Activated B cell treated with CpG ODN at 0.5 μM for 24 hours (primary cell): ENCODE measurements at regions not wholly inside any gene's neighbourhood (a gene's known extent, or its start where the extent isn't known, plus 50 kb on each side); places are given as distances from the start of the nearest gene placed in this dataset.
"Not testable (repeated sequence)": the region's sequence is repeated elsewhere in the genome, so short reads cannot be mapped to it uniquely, and the experiment has no call there.

Experiments
- ATAC-seq: fragments of 200-7000 bp; cut with Tn5 transposase; one replicate; pipeline ENCODE4 v1.10.0; 2021; ENCODE audit warnings: low read depth, mild to moderate bottlenecking, moderate library complexity
- CTCF ChIA-PET: fragments of 350-600 bp; sonication (Branson Sonifier 250); formaldehyde crosslinking; loops from one replicate; lab custom pipeline; 2021; ENCODE audit warnings: antibody characterized with exemption; lab: Charles Lee
- POLR2A ChIA-PET: fragments of 350-600 bp; sonication (Branson Sonifier 250); formaldehyde crosslinking; loops from one replicate; lab custom pipeline; 2021; ENCODE audit warnings: antibody characterized with exemption; lab: Charles Lee
- DNase-seq: peaks from one replicate; pipeline ENCODE4 v3.0.0; 2022
- H3K27ac Mint-ChIP-seq: one replicate; pipeline ENCODE4 v1.8.0; 2020; ENCODE audit warnings: mixed read lengths
- H3K27me3 Mint-ChIP-seq: one replicate; pipeline ENCODE4 v1.8.0; 2021; ENCODE audit warnings: mixed read lengths
- H3K36me3 Mint-ChIP-seq: one replicate; pipeline ENCODE4 v1.8.0; 2021; ENCODE audit warnings: low read depth, mixed read lengths
- H3K4me1 Mint-ChIP-seq: one replicate; pipeline ENCODE4 v1.8.0; 2021; ENCODE audit warnings: mixed read lengths
- H3K4me3 Mint-ChIP-seq: one replicate; pipeline ENCODE4 v1.8.0; 2020; ENCODE audit warnings: mild to moderate bottlenecking, mixed read lengths
- H3K9me3 Mint-ChIP-seq: one replicate; pipeline ENCODE4 v1.8.0; 2020; ENCODE audit warnings: mixed read lengths
- intact Hi-C: fragments of 100-400 bp; cut with micrococcal nuclease; formaldehyde crosslinking; loops from one replicate; pipeline ENCODE4 v1.15.1; 2024
- TF ChIP-seq, protein P1 (sequence below): fragments of 200-600 bp; IDR thresholded peaks from one replicate; pipeline ENCODE4 v1.8.0; 2022; ENCODE audit warnings: antibody characterized with exemption, mild to moderate bottlenecking

DNA sequence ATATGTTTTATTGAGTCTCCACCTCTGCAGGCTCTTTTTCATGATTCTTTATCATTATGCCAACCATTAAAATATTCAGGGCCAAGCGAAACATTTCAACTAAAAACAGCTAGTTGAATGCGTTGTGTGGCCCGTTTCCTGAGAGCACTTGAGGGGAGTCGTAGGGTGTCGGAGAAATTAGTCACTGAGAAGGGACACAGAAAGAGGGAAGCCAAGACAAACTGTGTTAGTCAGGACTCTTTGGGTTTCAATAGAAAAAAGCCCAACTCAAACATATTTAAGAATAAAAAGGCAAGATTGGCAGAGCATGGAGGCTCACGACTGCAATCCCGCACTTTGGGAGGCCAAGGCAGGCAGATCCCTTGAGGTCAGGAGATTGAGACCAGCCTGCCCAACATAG lies 58.9 kb downstream of the MAFB start:
- H3K9me3 Mint-ChIP-seq, result no peaks in the 10 kb centered on the region
- CTCF ChIA-PET, result no interaction called here
- no peaks in the 10 kb centered on the region for H3K36me3 Mint-ChIP-seq
- DNase-seq (no peak), ATAC-seq (no peak)
- TF ChIP-seq, protein P1, sequence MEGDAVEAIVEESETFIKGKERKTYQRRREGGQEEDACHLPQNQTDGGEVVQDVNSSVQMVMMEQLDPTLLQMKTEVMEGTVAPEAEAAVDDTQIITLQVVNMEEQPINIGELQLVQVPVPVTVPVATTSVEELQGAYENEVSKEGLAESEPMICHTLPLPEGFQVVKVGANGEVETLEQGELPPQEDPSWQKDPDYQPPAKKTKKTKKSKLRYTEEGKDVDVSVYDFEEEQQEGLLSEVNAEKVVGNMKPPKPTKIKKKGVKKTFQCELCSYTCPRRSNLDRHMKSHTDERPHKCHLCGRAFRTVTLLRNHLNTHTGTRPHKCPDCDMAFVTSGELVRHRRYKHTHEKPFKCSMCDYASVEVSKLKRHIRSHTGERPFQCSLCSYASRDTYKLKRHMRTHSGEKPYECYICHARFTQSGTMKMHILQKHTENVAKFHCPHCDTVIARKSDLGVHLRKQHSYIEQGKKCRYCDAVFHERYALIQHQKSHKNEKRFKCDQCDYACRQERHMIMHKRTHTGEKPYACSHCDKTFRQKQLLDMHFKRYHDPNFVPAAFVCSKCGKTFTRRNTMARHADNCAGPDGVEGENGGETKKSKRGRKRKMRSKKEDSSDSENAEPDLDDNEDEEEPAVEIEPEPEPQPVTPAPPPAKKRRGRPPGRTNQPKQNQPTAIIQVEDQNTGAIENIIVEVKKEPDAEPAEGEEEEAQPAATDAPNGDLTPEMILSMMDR, result no peak
- no peak overlapping the region for H3K4me3 Mint-ChIP-seq
- peaks cover 8% of the 10 kb centered on the region for H3K27me3 Mint-ChIP-seq
- intact Hi-C loops, result no loop called here
- H3K27ac Mint-ChIP-seq, result no peak overlapping the region
- H3K4me1 Mint-ChIP-seq, result no peaks in the 10 kb centered on the region
- POLR2A ChIA-PET, result no interaction called here

DNA sequence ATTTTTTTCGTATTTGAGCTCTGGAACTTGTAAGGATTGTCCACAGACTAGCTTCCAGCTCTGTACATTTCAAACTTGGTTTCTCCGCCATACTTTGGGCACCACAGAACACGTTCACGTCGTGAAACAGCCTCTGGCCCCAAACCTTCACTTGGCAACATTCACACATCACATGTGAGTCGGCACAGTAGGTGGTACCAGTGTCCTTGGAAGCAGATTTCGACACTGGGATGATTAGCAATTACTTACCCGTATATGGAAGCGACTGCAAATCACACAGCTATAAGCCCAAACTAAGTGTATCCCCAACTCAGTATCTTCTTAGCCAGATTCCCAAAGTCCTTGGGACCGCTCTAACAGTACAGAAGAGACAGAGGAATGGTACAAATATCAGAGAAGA lies 60.2 kb downstream of the MAFB start:
- ATAC-seq, result no peak
- no peak overlapping the region for H3K27ac Mint-ChIP-seq
- DNase-seq, result no peak
- H3K27me3 Mint-ChIP-seq, result peaks cover 8% of the 10 kb centered on the region
- no peaks in the 10 kb centered on the region for H3K36me3 Mint-ChIP-seq
- no peak overlapping the region for H3K4me3 Mint-ChIP-seq
- TF ChIP-seq, protein P1, result no peak
- ChIA-PET POLR2A (no interaction called here), CTCF (no interaction called here)
- H3K9me3 Mint-ChIP-seq, result no peaks in the 10 kb centered on the region
- H3K4me1 Mint-ChIP-seq, result no peaks in the 10 kb centered on the region
- intact Hi-C loops, result no loop called here

DNA sequence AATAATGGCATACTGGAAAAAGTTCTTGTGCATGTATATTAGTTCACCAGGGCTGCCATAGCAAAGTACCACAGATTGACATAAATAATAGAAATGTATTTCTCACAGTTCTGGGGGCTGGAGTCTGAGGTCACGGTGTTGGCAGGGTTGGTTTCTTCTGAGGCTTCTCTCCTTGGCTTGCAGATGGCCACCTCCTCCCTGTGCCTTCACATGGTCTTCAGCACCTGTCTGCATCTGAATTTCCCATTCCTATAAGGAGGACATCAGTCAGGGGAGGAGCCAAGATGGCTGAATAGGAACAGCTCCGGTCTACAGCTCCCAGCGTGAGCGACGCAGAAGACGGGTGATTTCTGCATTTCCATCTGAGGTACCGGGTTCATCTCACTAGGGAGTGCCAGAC lies 70.0 kb downstream of the MAFB start:
- ATAC-seq, DNase-seq, POLR2A ChIA-PET, H3K4me3 Mint-ChIP-seq, H3K27me3 Mint-ChIP-seq, CTCF ChIA-PET, H3K9me3 Mint-ChIP-seq, H3K36me3 Mint-ChIP-seq, intact Hi-C loops, H3K4me1 Mint-ChIP-seq, H3K27ac Mint-ChIP-seq: not testable (repeated sequence)

DNA sequence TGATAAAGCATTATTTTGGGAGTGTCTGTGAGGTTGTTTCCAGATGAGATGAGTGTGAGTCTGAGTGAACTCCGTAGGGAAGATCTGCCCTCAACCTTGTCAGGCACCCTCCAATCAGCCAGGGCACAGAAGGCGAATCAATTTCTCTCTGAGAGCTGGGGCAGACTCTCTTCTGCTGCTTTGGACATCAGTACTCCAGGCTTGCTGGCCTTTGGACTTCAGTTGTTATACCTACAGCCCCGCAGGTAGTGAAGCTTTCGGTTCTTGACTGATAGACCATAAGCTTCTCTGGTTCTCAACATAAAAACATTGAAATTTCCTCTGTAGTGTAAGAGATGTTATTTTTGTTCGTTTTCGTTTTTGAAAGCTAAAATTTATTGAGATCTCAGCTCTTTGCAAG lies 71.4 kb downstream of the MAFB start:
- ATAC-seq, result no peak
- TF ChIP-seq, protein P1, result no peak
- Mint-ChIP-seq H3K9me3 (no peaks in the 10 kb centered on the region), H3K27ac (no peak overlapping the region), H3K4me3 (no peak overlapping the region), H3K27me3 (peaks cover 8% of the 10 kb centered on the region), H3K36me3 (no peaks in the 10 kb centered on the region), H3K4me1 (no peaks in the 10 kb centered on the region)
- CTCF ChIA-PET, result no interaction called here
- no peak for DNase-seq
- intact Hi-C loops, result no loop called here
- POLR2A ChIA-PET, result no interaction called here

DNA sequence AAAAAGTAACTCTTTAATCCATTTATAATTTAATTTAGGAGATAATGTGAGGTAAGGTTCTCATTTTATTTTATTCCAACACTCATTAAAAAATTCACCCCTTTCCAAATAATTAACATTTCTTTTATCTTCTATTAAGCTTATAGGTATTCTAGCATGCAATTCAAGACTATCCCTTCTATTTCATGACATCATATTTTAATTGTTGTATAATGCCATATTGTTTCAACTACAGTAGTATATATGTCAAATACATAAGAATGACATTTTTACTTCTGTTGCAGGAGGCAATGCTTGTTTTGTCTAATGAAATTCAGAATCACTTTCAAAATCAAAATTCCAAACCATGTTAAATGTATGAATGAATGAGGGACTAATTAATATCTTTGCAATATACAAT lies 76.2 kb downstream of the MAFB start:
- DNase-seq, result no peak
- no peak overlapping the region for H3K27ac Mint-ChIP-seq
- TF ChIP-seq, protein P1, result no peak
- POLR2A ChIA-PET, result no interaction called here
- intact Hi-C loops, result no loop called here
- H3K9me3 Mint-ChIP-seq, result peaks cover 2% of the 10 kb centered on the region
- H3K36me3 Mint-ChIP-seq, result no peaks in the 10 kb centered on the region
- ATAC-seq, result no peak
- H3K4me3 Mint-ChIP-seq, result no peak overlapping the region
- H3K27me3 Mint-ChIP-seq, result peaks cover 11% of the 10 kb centered on the region
- CTCF ChIA-PET, result no interaction called here
- no peaks in the 10 kb centered on the region for H3K4me1 Mint-ChIP-seq

DNA sequence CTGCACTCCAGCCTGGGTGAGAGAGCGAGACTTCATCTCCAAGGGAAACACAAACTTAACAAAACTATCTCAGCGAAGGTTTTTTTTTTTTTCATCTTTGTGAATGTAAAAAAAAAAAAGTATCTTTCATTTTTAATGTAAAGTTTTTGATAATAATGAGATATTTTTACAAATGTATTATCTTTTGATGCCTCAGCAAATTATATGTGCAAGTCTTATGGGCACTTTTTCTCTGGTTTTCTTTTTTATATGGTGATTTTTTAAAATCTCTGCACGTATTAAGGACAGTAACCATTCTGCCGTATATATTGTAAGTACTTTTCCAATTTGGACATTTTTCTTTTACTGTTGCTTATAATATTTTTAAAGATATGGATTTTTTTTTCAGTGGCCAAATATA lies 76.8 kb downstream of the MAFB start:
- no peaks in the 10 kb centered on the region for H3K36me3 Mint-ChIP-seq
- TF ChIP-seq, protein P1, result no peak
- POLR2A ChIA-PET, result no interaction called here
- H3K4me1 Mint-ChIP-seq, result no peaks in the 10 kb centered on the region
- H3K4me3 Mint-ChIP-seq, result no peak overlapping the region
- no peak for DNase-seq
- no peak for ATAC-seq
- CTCF ChIA-PET, result no interaction called here
- intact Hi-C loops, result no loop called here
- H3K27ac Mint-ChIP-seq, result no peak overlapping the region
- peaks cover 2% of the 10 kb centered on the region for H3K9me3 Mint-ChIP-seq
- peaks cover 7% of the 10 kb centered on the region for H3K27me3 Mint-ChIP-seq
